Lower lobe of right lung (tissue), 2 donors: ENCODE measurements at regions not wholly inside any gene's neighbourhood (a gene's known extent, or its start where the extent isn't known, plus 50 kb on each side); places are given as distances from the start of the nearest gene placed in this dataset.
"Not testable (repeated sequence)": the region's sequence is repeated elsewhere in the genome, so short reads cannot be mapped to it uniquely, and the experiment has no call there.

Source experiments
- ATAC-seq, 2 donors: fragments of 200-7000 bp; cut with Tn5 transposase; one replicate each; pipeline ENCODE4 v1.9.1; 2020 to 2022; ENCODE audit warnings: mild to moderate bottlenecking in 2 of 2, moderate library complexity in 2 of 2
- DNase-seq: peaks from one replicate; pipeline ENCODE4 v3.0.0-alpha.2; 2020
- H3K27ac ChIP-seq: fragments of 200-600 bp; one replicate; pipeline ENCODE4 v1.8.0; 2022
- H3K27me3 ChIP-seq: fragments of 200-600 bp; one replicate; pipeline ENCODE4 v1.8.0; 2022; ENCODE audit warnings: low read depth
- H3K36me3 ChIP-seq: fragments of 200-600 bp; one replicate; pipeline ENCODE4 v1.8.0; 2022; ENCODE audit warnings: mild to moderate bottlenecking
- H3K4me1 ChIP-seq: fragments of 200-600 bp; one replicate; pipeline ENCODE4 v1.8.0; 2022
- H3K4me3 ChIP-seq: fragments of 200-600 bp; one replicate; pipeline ENCODE4 v1.8.0; 2022; ENCODE audit warnings: mild to moderate bottlenecking
- H3K9me3 ChIP-seq: fragments of 200-600 bp; one replicate; pipeline ENCODE4 v1.8.0; 2022
- CTCF ChIP-seq: fragments of 200-600 bp; IDR thresholded peaks from one replicate; pipeline ENCODE4 v1.8.0; 2022; ENCODE audit warnings: antibody characterized with exemption, mild to moderate bottlenecking
- intact Hi-C: fragments of 100-400 bp; cut with DNase I; formaldehyde crosslinking; loops from one replicate; pipeline ENCODE4 v1.11.0; 2022
- donor health status: DM: no; HTN: yes; CAD: no; lungs with severe emphysema.

- no peak for TF ChIP-seq CTCF
- H3K36me3 ChIP-seq: no peaks in the 10 kb centered on the region
These were observed 166.2 kb upstream of the FGF13 start for GRCh38 chrX:138877746-138878145.

DNA sequence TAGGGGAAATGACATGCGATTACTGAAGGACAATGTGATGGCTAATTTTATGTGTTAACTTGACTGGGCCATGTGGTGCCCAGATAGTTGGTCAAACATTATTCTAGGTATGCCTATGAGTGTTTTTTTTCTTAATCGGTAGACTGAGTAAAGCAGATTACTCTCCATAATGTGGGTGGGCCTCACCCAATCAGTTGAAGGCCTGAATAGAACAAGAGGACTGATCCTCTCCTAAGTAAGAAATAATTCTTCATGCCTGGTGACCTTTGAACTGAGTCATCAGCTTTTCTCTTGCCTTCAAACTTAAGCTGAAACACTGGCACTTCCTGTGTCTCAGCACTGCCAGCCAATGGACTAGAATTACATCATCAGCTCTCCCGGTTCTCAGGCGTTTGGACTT, 164.0 kb upstream of the FGF13 start:
- H3K27ac ChIP-seq: no peak overlapping the region
- DNase-seq (no peak), ATAC-seq (no peak)
- no peak overlapping the region for H3K4me3 ChIP-seq
- no peaks in the 10 kb centered on the region for H3K36me3 ChIP-seq
- H3K9me3 ChIP-seq: no peaks in the 10 kb centered on the region
- intact Hi-C loops: no loop called here
- no peak for TF ChIP-seq CTCF
- H3K27me3 ChIP-seq: no peaks in the 10 kb centered on the region
- no peaks in the 10 kb centered on the region for H3K4me1 ChIP-seq

More at GRCh38 chrX:138877746-138878145, 166.2 kb upstream of the FGF13 start:
- no peak for DNase-seq
- Histone ChIP-seq H3K9me3 (no peaks in the 10 kb centered on the region), H3K4me3 (no peak overlapping the region), H3K27me3 (no peaks in the 10 kb centered on the region), H3K4me1 (no peaks in the 10 kb centered on the region), H3K27ac (no peak overlapping the region)
- no peak for ATAC-seq
- intact Hi-C loops: no loop called here

GRCh38 chrX:138874271-138874935, 162.9 kb upstream of the FGF13 start:
- Histone ChIP-seq H3K4me1 (no peaks in the 10 kb centered on the region), H3K36me3 (no peaks in the 10 kb centered on the region), H3K9me3 (no peaks in the 10 kb centered on the region), H3K27ac (no peak overlapping the region), H3K27me3 (no peaks in the 10 kb centered on the region), H3K4me3 (no peak overlapping the region)
- intact Hi-C loops: no loop called here
- ATAC-seq (no peak), DNase-seq (no peak)
- TF ChIP-seq CTCF: no peak

DNA sequence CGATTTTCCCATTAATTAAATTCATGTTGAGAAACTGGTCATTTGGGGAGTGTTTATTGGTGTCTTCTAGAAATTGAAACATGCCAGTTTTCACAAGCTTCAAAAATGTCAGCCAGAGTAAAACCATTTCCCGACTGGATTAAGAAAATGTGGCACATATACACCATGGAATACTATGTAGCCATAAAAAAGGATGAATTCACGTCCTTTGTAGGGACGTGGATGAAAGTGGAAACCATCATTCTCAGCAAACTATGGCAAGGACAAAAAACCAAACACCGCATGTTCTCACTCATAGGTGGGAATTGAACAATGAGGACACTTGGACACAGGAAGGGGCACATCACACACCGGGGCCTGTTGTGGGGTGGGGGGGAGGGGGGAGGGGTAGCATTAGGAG, 162.1 kb upstream of the FGF13 start:
- intact Hi-C loops, H3K9me3 ChIP-seq, ATAC-seq, H3K4me3 ChIP-seq, DNase-seq, H3K27me3 ChIP-seq, H3K4me1 ChIP-seq, H3K36me3 ChIP-seq, H3K27ac ChIP-seq: not testable (repeated sequence)

- Histone ChIP-seq H3K27ac (no peak overlapping the region), H3K4me1 (no peaks in the 10 kb centered on the region), H3K9me3 (no peaks in the 10 kb centered on the region), H3K27me3 (no peaks in the 10 kb centered on the region), H3K36me3 (no peaks in the 10 kb centered on the region), H3K4me3 (no peak overlapping the region)
- ATAC-seq: no peak
- TF ChIP-seq CTCF: no peak
- no peak for DNase-seq
- intact Hi-C loops: no loop called here
These were observed 161.0 kb upstream of the FGF13 start for GRCh38 chrX:138872537-138872936.

GRCh38 chrX:138871739-138872138, 160.2 kb upstream of the FGF13 start:
- H3K4me3 ChIP-seq: no peak overlapping the region
- H3K9me3 ChIP-seq: no peaks in the 10 kb centered on the region
- intact Hi-C loops: no loop called here
- no peak for DNase-seq
- ATAC-seq: no peak
- no peaks in the 10 kb centered on the region for H3K4me1 ChIP-seq
- no peaks in the 10 kb centered on the region for H3K36me3 ChIP-seq
- H3K27ac ChIP-seq: no peak overlapping the region
- no peaks in the 10 kb centered on the region for H3K27me3 ChIP-seq
- TF ChIP-seq CTCF: no peak
